MM.1S (cell line): ENCODE measurements at regions not wholly inside any gene's neighbourhood (a gene's known extent, or its start where the extent isn't known, plus 50 kb on each side); places are given as distances from the start of the nearest gene placed in this dataset.

ENCODE experiments used
- DNase-seq: peaks from one replicate; pipeline ENCODE4 v3.0.0-alpha.2; 2015
- H2AFZ ChIP-seq: fragments of 300-600 bp; sonication (generic); 2 replicates; pipeline ENCODE4 v1.6.0; 2016; ENCODE audit warnings: antibody characterized with exemption, low read length
- H3F3A ChIP-seq: fragments of 300-600 bp; sonication (generic); 2 replicates; pipeline ENCODE4 v1.6.1; 2016; ENCODE audit warnings: mild to moderate bottlenecking, antibody characterized with exemption, low read length, moderate library complexity, mixed read lengths; ENCODE audit not compliant: insufficient read depth
- H3K27ac ChIP-seq: fragments of 300-600 bp; sonication (generic); 2 replicates; pipeline ENCODE4 v1.5.1; 2016; ENCODE audit warnings: mild to moderate bottlenecking, low read length
- H3K27me3 ChIP-seq: fragments of 300-600 bp; sonication (generic); replicated peaks from 2 replicates; pipeline ENCODE4 v1.6.0; 2016; ENCODE audit warnings: low read length; ENCODE audit not compliant: insufficient read depth
- H3K36me3 ChIP-seq: fragments of 300-600 bp; sonication (generic); replicated peaks from 2 replicates; pipeline ENCODE4 v1.6.1; 2016; ENCODE audit warnings: mild to moderate bottlenecking, low read length, mixed read lengths; ENCODE audit not compliant: insufficient read depth
- H3K4me1 ChIP-seq: fragments of 300-600 bp; sonication (generic); 2 replicates; pipeline ENCODE4 v1.6.1; 2016; ENCODE audit warnings: low read length, mixed read lengths
- H3K4me2 ChIP-seq: fragments of 300-600 bp; sonication (generic); 2 replicates; pipeline ENCODE4 v1.6.0; 2016; ENCODE audit warnings: low read depth, low read length
- H3K4me3 ChIP-seq: fragments of 300-600 bp; sonication (generic); 2 replicates; pipeline ENCODE4 v1.5.1; 2016; ENCODE audit warnings: low read length, mixed read lengths
- H3K79me2 ChIP-seq: fragments of 300-600 bp; sonication (generic); 2 replicates; pipeline ENCODE4 v1.6.1; 2016; ENCODE audit warnings: mixed run types, low read length, mixed read lengths
- H3K9ac ChIP-seq: fragments of 300-600 bp; sonication (generic); 2 replicates; pipeline ENCODE4 v1.6.1; 2016; ENCODE audit warnings: low read length, mixed read lengths
- H3K9me2 ChIP-seq: fragments of 300-600 bp; sonication (generic); replicated peaks from 2 replicates; pipeline ENCODE4 v1.6.1; 2016; ENCODE audit warnings: mild to moderate bottlenecking, low read length, mixed read lengths; ENCODE audit not compliant: insufficient read depth
- H3K9me3 ChIP-seq: fragments of 300-600 bp; sonication (generic); replicated peaks from 2 replicates; pipeline ENCODE4 v1.6.1; 2016; ENCODE audit warnings: mild to moderate bottlenecking, low read length, mixed read lengths; ENCODE audit not compliant: insufficient read depth
- H4K20me1 ChIP-seq: fragments of 300-600 bp; sonication (generic); 2 replicates; pipeline ENCODE4 v1.6.1; 2016; ENCODE audit warnings: mild to moderate bottlenecking, low read length, moderate library complexity, mixed read lengths; ENCODE audit not compliant: insufficient read depth
- CTCF ChIP-seq: fragments of 300-600 bp; sonication (generic); IDR thresholded peaks from 2 replicates; pipeline ENCODE4 v1.5.1; 2016; ENCODE audit warnings: antibody characterized with exemption, low read length, mixed read lengths
- EZH2 ChIP-seq: fragments of 300-600 bp; sonication (generic); optimal IDR thresholded peaks from 2 replicates; pipeline ENCODE3; 2017; ENCODE audit warnings: low read depth, mild to moderate bottlenecking, antibody characterized with exemption, low read length, mixed read lengths
- EZH2phosphoT487 ChIP-seq: fragments of 300-600 bp; sonication (generic); IDR thresholded peaks from 2 replicates; pipeline ENCODE4 v1.6.1; 2018; ENCODE audit warnings: antibody characterized with exemption, low read length

DNA sequence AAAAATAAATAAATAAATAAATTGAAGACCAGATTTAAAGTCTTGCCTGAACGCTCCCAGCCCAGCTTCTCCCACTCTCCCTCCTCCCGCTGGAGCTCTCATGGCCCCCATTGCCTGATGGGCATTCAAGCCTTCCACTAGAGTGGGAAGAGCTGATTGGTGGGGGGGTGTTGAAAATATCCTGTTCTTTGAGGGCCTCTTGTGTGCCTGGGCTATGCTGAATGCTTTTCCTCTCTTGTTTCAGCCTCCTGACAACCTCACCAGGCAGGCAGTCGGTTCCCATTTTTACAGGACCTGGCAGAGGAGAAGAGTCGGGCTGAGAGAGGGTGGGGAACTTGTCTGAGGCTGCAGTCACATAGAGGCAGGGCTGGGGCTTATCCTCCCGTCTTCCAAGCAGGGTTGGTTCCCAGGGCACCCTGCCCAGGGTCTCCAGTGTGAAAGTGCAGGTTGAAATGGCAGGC lies 59.2 kb upstream of the SSBP3 start:
- Histone ChIP-seq H3K9ac (no peak overlapping the region), H3K27me3 (no peaks in the 10 kb centered on the region), H3K9me2 (no peaks in the 10 kb centered on the region), H3K4me3 (no peak overlapping the region), H3K9me3 (no peaks in the 10 kb centered on the region), H2AFZ (no peak overlapping the region), H3K79me2 (no peaks in the 10 kb centered on the region), H3K36me3 (no peaks in the 10 kb centered on the region), H3K4me2 (no peak overlapping the region), H3K4me1 (peaks cover 13% of the 10 kb centered on the region), H3K27ac (no peak overlapping the region), H3F3A (no peaks in the 10 kb centered on the region), H4K20me1 (no peaks in the 10 kb centered on the region)
- DNase-seq: no peak
- TF ChIP-seq CTCF (no peak), EZH2phosphoT487 (no peak)

DNA sequence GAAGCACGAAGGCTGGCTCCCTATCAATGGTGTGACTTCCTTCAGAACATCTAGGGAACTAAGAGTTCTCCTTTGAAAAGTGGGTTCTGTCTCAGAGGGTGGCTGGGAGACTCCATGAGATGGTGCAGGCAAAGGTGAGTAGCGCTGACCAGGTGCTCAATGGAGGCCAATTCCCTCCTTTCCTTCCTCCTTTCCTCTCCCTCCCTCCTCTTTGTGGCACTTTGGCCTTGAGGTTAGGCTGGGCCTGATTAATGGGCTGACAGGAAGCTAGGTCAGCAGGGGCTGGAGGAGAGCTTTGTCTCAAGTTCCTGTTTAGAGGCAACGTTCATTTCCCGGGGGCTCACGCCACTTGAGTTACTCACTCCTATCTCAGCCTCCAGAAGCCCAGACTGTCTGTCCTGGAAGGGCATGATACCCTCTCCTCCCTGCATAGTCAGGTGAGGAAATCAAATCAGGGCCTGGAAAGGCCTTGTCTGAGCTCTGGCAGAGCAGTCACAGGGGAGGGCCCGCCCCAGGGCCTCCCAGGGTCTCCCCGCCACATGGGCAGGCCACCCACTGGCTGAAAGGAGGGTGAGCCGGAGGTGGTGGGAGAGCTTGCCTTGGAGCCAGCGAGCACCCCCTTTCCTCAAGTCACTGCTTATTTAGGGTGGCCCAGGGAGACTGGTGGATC lies 58.4 kb upstream of the SSBP3 start:
- TF ChIP-seq CTCF: no peak
- TF ChIP-seq EZH2: no peak
- TF ChIP-seq EZH2phosphoT487: no peak
- H3K27ac ChIP-seq: no peak overlapping the region
- H3K4me3 ChIP-seq: no peak overlapping the region
- peaks cover 13% of the 10 kb centered on the region for H3K4me1 ChIP-seq
- H3K9ac ChIP-seq: no peak overlapping the region
- DNase-seq: peak; percentile 7
- no peaks in the 10 kb centered on the region for H3F3A ChIP-seq
- H4K20me1 ChIP-seq: no peaks in the 10 kb centered on the region
- H3K9me2 ChIP-seq: no peaks in the 10 kb centered on the region
- no peaks in the 10 kb centered on the region for H3K27me3 ChIP-seq
- no peaks in the 10 kb centered on the region for H3K79me2 ChIP-seq
- no peaks in the 10 kb centered on the region for H3K9me3 ChIP-seq
- no peaks in the 10 kb centered on the region for H3K36me3 ChIP-seq
- H2AFZ ChIP-seq: peak overlapping the region; percentile 61
- H3K4me2 ChIP-seq: peak overlapping the region; percentile 39

DNA sequence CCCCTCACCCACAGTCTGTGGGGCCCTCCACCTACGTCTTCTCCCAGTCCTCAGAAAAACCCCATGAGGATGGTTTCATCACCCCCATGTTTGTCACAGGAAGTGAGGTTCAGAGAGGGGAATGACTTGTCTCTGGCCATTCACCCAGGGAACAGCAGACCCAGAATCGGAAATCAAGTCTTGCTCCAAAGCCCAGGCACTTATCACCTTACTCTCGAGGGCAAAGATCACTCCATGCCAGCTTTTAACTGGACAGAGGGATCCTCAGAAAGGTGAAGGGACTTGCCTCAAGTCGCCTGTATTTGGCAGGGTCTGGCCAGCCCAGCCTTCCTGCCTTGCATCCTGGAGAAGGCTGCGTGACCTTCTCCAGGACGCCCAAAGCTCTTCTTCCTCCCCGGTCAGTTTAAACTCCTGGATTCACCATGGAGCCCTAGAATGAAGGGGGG lies 57.9 kb upstream of the SSBP3 start:
- TF ChIP-seq EZH2phosphoT487 (no peak), CTCF (no peak), EZH2 (no peak)
- no peaks in the 10 kb centered on the region for H3K36me3 ChIP-seq
- H2AFZ ChIP-seq: peak overlapping the region; percentile 61
- H3K27ac ChIP-seq: no peak overlapping the region
- DNase-seq: no peak
- peaks cover 13% of the 10 kb centered on the region for H3K4me1 ChIP-seq
- H3K9me2 ChIP-seq: no peaks in the 10 kb centered on the region
- no peak overlapping the region for H3K9ac ChIP-seq
- H3K9me3 ChIP-seq: no peaks in the 10 kb centered on the region
- H3K4me3 ChIP-seq: no peak overlapping the region
- no peaks in the 10 kb centered on the region for H3F3A ChIP-seq
- H3K27me3 ChIP-seq: no peaks in the 10 kb centered on the region
- no peak overlapping the region for H3K4me2 ChIP-seq
- H3K79me2 ChIP-seq: no peaks in the 10 kb centered on the region
- H4K20me1 ChIP-seq: no peaks in the 10 kb centered on the region
